Fibroblast of peridontal ligament (primary cell): ENCODE measurements at regions not wholly inside any gene's neighbourhood (a gene's known extent, or its start where the extent isn't known, plus 50 kb on each side); places are given as distances from the start of the nearest gene placed in this dataset.

Experiments used
- DNase-seq: peaks from one replicate; pipeline ENCODE4 v3.0.0-alpha.2; 2010; ENCODE audit errors: extremely low read depth

- DNase-seq = no peak
These were observed 50.3 kb upstream of the CXCL12 start for GRCh38 chr10:44435196-44435595.

GRCh38 chr10:44436240-44436639 is 51.3 kb upstream of the CXCL12 start:
- DNase-seq = no peak

- no peak for DNase-seq
These were observed 53.1 kb upstream of the CXCL12 start for GRCh38 chr10:44437840-44438511.

- no peak for DNase-seq
These were observed 54.5 kb upstream of the CXCL12 start for GRCh38 chr10:44439239-44439957.

GRCh38 chr10:44439958-44440244 is 55.0 kb upstream of the CXCL12 start:
- DNase-seq = no peak

- no peak for DNase-seq
These were observed 72.4 kb upstream of the CXCL12 start for GRCh38 chr10:44457259-44457658.

- DNase-seq = no peak
These were observed 73.9 kb upstream of the CXCL12 start for GRCh38 chr10:44458671-44459413.

GRCh38 chr10:44459671-44460070 is 74.8 kb upstream of the CXCL12 start:
- DNase-seq = no peak

GRCh38 chr10:44460416-44460815 is 75.5 kb upstream of the CXCL12 start:
- peak; percentile 18 for DNase-seq

GRCh38 chr10:44462338-44462914 is 77.5 kb upstream of the CXCL12 start:
- no peak for DNase-seq

- peak; percentile 65 for DNase-seq
These were observed 78.7 kb upstream of the CXCL12 start for GRCh38 chr10:44463511-44464121.

GRCh38 chr10:44464503-44464902 is 79.6 kb upstream of the CXCL12 start:
- no peak for DNase-seq

- DNase-seq = no peak
These were observed 80.7 kb upstream of the CXCL12 start for GRCh38 chr10:44465401-44466115.

- peak; percentile 41 for DNase-seq
These were observed 81.3 kb upstream of the CXCL12 start for GRCh38 chr10:44466236-44466635.

- no peak for DNase-seq
These were observed 82.2 kb upstream of the CXCL12 start for GRCh38 chr10:44467090-44467489.

- no peak for DNase-seq
These were observed 83.0 kb upstream of the CXCL12 start for GRCh38 chr10:44467900-44468299.

GRCh38 chr10:44468525-44468924 is 83.6 kb upstream of the CXCL12 start:
- DNase-seq = no peak

GRCh38 chr10:44468965-44469364 is 84.1 kb upstream of the CXCL12 start:
- no peak for DNase-seq

GRCh38 chr10:44470784-44471183 is 85.9 kb upstream of the CXCL12 start:
- peak; percentile 73 for DNase-seq

GRCh38 chr10:44471410-44471809 is 86.5 kb upstream of the CXCL12 start:
- no peak for DNase-seq

GRCh38 chr10:44473146-44473545 is 88.2 kb upstream of the CXCL12 start:
- DNase-seq = no peak
